Activated naive CD8-positive, alpha-beta T cell (primary cell): ENCODE measurements at regions not wholly inside any gene's neighbourhood (a gene's known extent, or its start where the extent isn't known, plus 50 kb on each side); places are given as distances from the start of the nearest gene placed in this dataset.
"Not testable (repeated sequence)": the region's sequence is repeated elsewhere in the genome, so short reads cannot be mapped to it uniquely, and the experiment has no call there.

Source experiments
- H3K27ac Mint-ChIP-seq: one replicate; pipeline ENCODE4 v1.8.0; 2021; ENCODE audit warnings: mixed read lengths
- H3K27me3 Mint-ChIP-seq: one replicate; pipeline ENCODE4 v1.8.0; 2021; ENCODE audit warnings: mixed read lengths
- H3K36me3 Mint-ChIP-seq: one replicate; pipeline ENCODE4 v1.8.0; 2021; ENCODE audit warnings: mixed read lengths
- H3K4me1 Mint-ChIP-seq: one replicate; pipeline ENCODE4 v1.8.0; 2021; ENCODE audit warnings: low read depth, mixed read lengths
- H3K4me3 Mint-ChIP-seq: one replicate; pipeline ENCODE4 v1.8.0; 2021; ENCODE audit warnings: mild to moderate bottlenecking, mixed read lengths
- H3K9me3 Mint-ChIP-seq: one replicate; pipeline ENCODE4 v1.8.0; 2021; ENCODE audit warnings: low read depth, mixed read lengths

- H3K9me3 Mint-ChIP-seq, result no peaks in the 10 kb centered on the region
- peaks cover 13% of the 10 kb centered on the region for H3K27me3 Mint-ChIP-seq
- H3K4me1 Mint-ChIP-seq, result no peaks in the 10 kb centered on the region
- H3K36me3 Mint-ChIP-seq, result no peaks in the 10 kb centered on the region
- no peak overlapping the region for H3K4me3 Mint-ChIP-seq
- no peak overlapping the region for H3K27ac Mint-ChIP-seq
Observed at GRCh38 chr10:29203432-29203831, 85.4 kb upstream of the LYZL1 start.

DNA sequence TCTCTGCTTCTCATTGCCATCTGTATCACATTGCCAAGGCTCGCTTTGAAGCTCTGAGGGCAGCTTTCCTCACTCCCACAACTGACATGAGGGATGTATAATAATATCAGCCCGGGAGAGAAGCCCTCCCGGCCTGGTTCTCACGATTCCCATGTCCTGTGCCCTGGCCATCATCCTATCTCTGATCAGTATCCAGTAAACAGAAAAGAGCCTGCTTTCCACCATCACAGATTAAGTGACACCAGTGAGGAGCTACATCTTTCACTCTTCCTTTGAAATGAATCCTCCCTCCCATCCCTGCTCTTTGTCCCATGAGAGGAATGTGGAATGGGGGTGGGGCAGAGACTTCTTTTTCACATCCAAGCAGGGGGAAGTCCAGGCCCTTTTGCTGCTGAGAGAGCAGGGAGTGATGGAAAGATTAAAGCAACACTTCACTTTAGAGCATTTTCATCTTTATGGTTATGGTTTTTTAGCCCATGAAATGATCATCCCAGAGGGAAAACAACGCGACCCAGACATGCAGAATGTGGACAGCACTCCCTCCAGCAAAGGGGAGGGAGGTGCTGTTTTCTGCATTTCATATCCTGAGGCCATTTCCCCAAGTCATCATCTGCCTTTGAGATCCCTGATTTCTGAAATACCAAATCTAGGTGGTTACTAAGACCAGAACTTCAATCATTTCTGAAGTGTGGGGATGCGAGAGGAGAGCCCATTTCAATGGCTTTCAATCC is 84.6 kb upstream of the LYZL1 start:
- Mint-ChIP-seq H3K4me3 (no peak overlapping the region), H3K27ac (no peak overlapping the region), H3K36me3 (no peaks in the 10 kb centered on the region), H3K4me1 (no peaks in the 10 kb centered on the region), H3K27me3 (peaks cover 13% of the 10 kb centered on the region), H3K9me3 (no peaks in the 10 kb centered on the region)

GRCh38 chr10:29205787-29206186 is 83.1 kb upstream of the LYZL1 start:
- Mint-ChIP-seq H3K36me3 (no peaks in the 10 kb centered on the region), H3K27ac (no peak overlapping the region), H3K4me1 (no peaks in the 10 kb centered on the region), H3K9me3 (no peaks in the 10 kb centered on the region), H3K4me3 (no peak overlapping the region), H3K27me3 (peaks cover 12% of the 10 kb centered on the region)

- H3K9me3 Mint-ChIP-seq, result no peaks in the 10 kb centered on the region
- H3K27me3 Mint-ChIP-seq, result peaks cover 11% of the 10 kb centered on the region
- H3K4me1 Mint-ChIP-seq, result no peaks in the 10 kb centered on the region
- H3K36me3 Mint-ChIP-seq, result no peaks in the 10 kb centered on the region
- H3K27ac Mint-ChIP-seq, result no peak overlapping the region
- H3K4me3 Mint-ChIP-seq, result no peak overlapping the region
Observed at GRCh38 chr10:29208845-29209244, 80.0 kb upstream of the LYZL1 start.

DNA sequence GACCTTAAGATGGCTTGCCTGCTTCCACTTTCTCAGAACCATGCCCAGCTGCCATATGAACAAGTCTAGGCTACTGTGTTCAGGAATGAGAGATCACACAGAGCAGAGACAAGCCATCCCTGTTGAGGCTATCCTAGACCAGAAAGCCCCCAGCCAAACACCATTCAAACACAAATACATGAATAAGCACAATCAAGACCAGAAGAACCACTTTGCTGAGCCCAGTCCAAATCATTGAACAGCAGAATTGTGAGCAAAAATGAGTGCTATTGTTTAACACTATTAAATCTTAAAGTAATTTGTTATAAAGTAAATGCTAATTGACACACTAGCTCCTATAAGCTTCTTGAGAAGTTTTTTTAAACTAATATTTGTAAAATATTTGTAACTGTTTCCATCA is 79.0 kb upstream of the LYZL1 start:
- Mint-ChIP-seq H3K36me3 (no peaks in the 10 kb centered on the region), H3K27ac (no peak overlapping the region), H3K9me3 (no peaks in the 10 kb centered on the region), H3K4me3 (no peak overlapping the region), H3K4me1 (no peaks in the 10 kb centered on the region), H3K27me3 (peaks cover 7% of the 10 kb centered on the region)

DNA sequence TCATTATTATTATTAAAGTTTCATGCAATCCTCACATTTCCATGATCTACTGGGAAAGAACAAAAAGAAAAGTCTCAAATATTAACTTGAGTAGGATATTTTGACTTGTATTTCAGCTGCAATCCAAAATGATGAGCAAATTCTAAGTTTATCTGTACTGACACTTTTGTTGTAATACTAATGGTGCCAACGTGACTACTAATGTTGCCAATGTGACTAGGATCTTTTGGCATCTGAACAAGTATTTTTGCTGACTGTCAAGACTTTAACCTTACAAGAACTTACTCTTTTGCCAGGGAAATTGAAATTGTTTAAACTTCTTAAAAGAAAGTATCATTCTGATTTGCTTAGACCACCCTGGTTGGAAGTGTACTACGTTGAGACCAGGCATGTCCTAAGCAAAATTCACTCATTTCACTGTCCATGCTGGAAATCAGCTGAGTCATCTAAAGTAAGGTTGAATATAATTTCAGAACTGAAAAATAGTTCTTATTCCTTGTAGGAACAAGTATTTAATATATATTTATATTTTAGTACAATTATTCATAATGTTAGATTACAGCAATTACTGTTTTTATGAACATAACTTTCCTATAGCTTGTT is 78.5 kb upstream of the LYZL1 start:
- no peak overlapping the region for H3K4me3 Mint-ChIP-seq
- no peaks in the 10 kb centered on the region for H3K9me3 Mint-ChIP-seq
- H3K4me1 Mint-ChIP-seq, result no peaks in the 10 kb centered on the region
- H3K36me3 Mint-ChIP-seq, result no peaks in the 10 kb centered on the region
- H3K27ac Mint-ChIP-seq, result no peak overlapping the region
- peaks cover 5% of the 10 kb centered on the region for H3K27me3 Mint-ChIP-seq

DNA sequence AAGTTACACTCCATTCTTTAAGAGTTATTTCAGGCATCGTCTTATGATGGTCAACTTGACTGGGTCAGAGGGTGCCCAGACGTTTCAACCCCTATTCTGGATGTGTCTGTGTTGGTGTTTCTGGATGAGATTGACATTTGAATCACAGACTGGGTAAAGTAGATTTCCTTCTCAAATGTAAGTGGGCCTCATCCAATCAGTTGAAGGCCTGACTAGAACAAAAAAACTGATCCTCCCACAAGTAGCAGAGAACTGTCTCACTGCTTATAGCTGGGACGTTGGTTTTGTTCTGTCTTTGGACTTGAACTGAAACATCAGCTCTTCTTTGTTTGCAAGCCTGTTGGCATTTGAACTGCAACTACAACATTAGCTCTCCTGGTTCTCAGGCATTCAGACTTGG is 76.3 kb upstream of the LYZL1 start:
- H3K27me3 Mint-ChIP-seq, result peaks cover 2% of the 10 kb centered on the region
- no peaks in the 10 kb centered on the region for H3K36me3 Mint-ChIP-seq
- no peak overlapping the region for H3K27ac Mint-ChIP-seq
- no peak overlapping the region for H3K4me3 Mint-ChIP-seq
- no peaks in the 10 kb centered on the region for H3K4me1 Mint-ChIP-seq
- H3K9me3 Mint-ChIP-seq, result no peaks in the 10 kb centered on the region

GRCh38 chr10:29214551-29214950 is 74.3 kb upstream of the LYZL1 start:
- H3K36me3 Mint-ChIP-seq, result no peaks in the 10 kb centered on the region
- no peak overlapping the region for H3K27ac Mint-ChIP-seq
- H3K4me3 Mint-ChIP-seq, result no peak overlapping the region
- H3K27me3 Mint-ChIP-seq, result peaks cover 2% of the 10 kb centered on the region
- no peaks in the 10 kb centered on the region for H3K9me3 Mint-ChIP-seq
- no peaks in the 10 kb centered on the region for H3K4me1 Mint-ChIP-seq

DNA sequence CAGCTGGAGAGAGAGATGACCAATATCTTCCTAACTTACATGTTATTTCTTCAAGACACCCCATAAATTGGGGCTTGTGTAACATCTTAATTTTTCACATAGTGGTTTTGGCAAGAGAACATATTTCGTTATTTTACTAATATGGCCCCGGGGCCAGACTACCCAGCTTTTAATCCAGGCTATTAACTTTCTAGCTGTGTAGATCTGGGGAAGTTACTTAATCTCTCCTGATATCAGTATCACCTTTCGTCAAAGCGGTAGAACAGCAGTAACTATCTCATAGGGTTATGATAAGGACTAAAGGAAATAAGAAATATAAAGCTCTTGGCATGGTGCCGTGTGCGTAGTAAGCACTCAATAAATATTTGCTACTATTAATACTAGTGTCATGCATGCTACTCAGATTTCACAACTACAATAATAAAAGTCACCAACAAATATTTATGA is 71.6 kb upstream of the LYZL1 start:
- Mint-ChIP-seq H3K9me3 (no peaks in the 10 kb centered on the region), H3K27ac (no peak overlapping the region), H3K36me3 (no peaks in the 10 kb centered on the region), H3K4me3 (no peak overlapping the region), H3K27me3 (peaks cover 4% of the 10 kb centered on the region), H3K4me1 (no peaks in the 10 kb centered on the region)

DNA sequence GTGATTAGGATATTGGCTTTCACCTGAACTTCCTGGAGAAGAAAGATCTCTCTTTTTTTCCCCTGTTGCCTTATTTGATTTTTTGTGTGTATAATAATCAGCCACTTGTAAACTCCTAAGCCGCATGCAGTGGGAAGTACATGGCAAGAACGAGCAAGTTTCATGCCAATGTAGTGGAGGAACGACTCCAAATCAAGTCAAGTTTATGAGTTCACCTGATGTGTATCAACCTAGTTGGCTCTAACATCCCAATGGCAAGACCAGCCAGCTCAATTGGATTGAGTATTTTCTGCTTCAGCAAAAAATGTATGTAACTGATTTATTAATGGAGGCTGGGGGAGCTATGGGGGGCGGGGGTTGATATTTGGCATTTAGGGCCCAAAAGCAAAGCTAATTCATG is 65.5 kb upstream of the LYZL1 start:
- Mint-ChIP-seq H3K9me3 (no peaks in the 10 kb centered on the region), H3K27ac (no peak overlapping the region), H3K4me3 (no peak overlapping the region), H3K27me3 (peaks cover 8% of the 10 kb centered on the region), H3K36me3 (no peaks in the 10 kb centered on the region), H3K4me1 (no peaks in the 10 kb centered on the region)

- Mint-ChIP-seq H3K36me3 (no peaks in the 10 kb centered on the region), H3K27ac (no peak overlapping the region), H3K27me3 (peaks cover 8% of the 10 kb centered on the region), H3K9me3 (no peaks in the 10 kb centered on the region), H3K4me3 (no peak overlapping the region), H3K4me1 (no peaks in the 10 kb centered on the region)
Observed at GRCh38 chr10:29224631-29225030, 64.2 kb upstream of the LYZL1 start.

DNA sequence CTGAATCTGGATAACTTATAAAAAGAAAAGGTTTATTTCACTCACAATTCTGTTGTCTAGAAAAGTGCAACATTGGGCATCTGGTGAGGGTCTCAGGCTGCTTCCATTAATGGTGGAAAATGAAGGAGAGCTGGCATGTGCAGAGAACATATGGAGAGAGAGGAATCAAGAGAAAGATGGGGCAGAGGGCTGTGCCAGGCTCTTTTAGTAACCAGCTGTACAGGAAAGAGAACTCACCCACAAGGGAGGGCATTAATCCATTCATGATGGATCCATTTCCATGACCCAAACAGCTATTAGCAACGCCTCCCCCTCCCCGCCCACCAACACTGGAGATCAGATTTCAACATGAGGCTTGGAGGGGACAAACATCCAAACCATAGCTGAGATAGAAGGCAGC is 61.7 kb upstream of the LYZL1 start:
- H3K27ac Mint-ChIP-seq, result no peak overlapping the region
- no peaks in the 10 kb centered on the region for H3K9me3 Mint-ChIP-seq
- peaks cover 15% of the 10 kb centered on the region for H3K27me3 Mint-ChIP-seq
- H3K36me3 Mint-ChIP-seq, result no peaks in the 10 kb centered on the region
- no peaks in the 10 kb centered on the region for H3K4me1 Mint-ChIP-seq
- H3K4me3 Mint-ChIP-seq, result no peak overlapping the region

DNA sequence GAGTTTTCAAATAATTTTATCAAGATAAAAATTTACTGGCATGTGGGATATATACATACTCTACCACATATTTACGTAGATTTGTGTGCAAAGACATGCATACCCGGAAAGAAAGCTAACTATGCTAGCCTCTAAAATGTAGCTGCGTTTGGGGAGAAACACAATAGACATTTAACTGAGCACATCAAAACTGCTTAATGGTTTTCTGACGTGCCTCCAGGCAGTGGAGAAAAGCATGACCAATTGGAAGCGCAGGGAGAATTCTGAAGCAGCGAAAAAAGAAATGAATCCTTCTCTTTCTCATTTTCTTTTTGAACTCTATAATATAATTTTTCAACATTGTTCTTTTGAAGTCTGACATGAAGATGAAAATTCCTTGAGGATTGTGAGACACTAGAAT is 60.3 kb upstream of the LYZL1 start:
- Mint-ChIP-seq H3K27me3 (peaks cover 10% of the 10 kb centered on the region), H3K4me3 (no peak overlapping the region), H3K27ac (no peak overlapping the region), H3K9me3 (no peaks in the 10 kb centered on the region), H3K36me3 (no peaks in the 10 kb centered on the region), H3K4me1 (no peaks in the 10 kb centered on the region)

- no peak overlapping the region for H3K27ac Mint-ChIP-seq
- H3K4me1 Mint-ChIP-seq, result no peaks in the 10 kb centered on the region
- no peak overlapping the region for H3K4me3 Mint-ChIP-seq
- H3K27me3 Mint-ChIP-seq, result peaks cover 8% of the 10 kb centered on the region
- H3K9me3 Mint-ChIP-seq, result no peaks in the 10 kb centered on the region
- no peaks in the 10 kb centered on the region for H3K36me3 Mint-ChIP-seq
Observed at GRCh38 chr10:29229258-29229705, 59.6 kb upstream of the LYZL1 start.

DNA sequence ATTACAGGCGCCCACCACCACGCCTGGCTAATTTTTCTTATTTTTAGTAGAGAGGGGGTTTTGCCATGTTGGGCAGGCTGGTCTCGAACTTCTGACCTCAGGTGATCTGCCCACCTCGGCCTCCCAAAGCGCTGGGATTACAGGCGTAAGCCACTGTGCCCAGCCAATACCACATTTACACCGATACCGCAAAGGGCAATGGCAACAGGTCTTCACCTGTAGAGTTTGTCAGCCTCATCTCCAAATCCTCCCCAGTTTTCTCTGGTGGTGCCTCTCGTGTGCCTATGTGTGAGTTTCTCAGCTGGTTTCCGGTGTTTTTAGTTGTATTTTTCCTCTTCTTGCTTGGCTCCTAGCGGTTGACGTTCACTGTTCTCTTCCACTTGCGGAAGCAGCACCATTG is 52.0 kb upstream of the LYZL1 start:
- H3K36me3 Mint-ChIP-seq, H3K27me3 Mint-ChIP-seq, H3K4me1 Mint-ChIP-seq, H3K27ac Mint-ChIP-seq, H3K4me3 Mint-ChIP-seq, H3K9me3 Mint-ChIP-seq: not testable (repeated sequence)

DNA sequence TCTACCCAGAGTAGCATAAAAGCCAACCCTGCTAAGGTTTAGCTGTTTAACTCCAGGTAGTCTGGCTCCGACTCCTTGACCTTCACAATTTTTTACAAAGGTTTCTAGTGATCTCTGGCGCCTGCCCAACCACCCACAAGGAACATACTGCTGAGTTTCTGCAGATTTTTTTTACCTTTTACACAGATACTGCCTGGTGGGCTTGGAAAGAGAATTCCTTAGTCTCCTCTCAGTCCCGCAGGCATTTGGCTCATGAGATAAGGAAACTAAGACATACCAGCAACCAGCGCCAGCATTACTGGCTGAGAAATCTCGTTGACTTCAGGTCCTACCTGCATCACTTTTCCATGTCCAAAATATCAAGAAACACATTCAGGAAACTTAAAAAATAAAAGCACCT is 51.1 kb upstream of the LYZL1 start:
- Mint-ChIP-seq H3K9me3 (no peaks in the 10 kb centered on the region), H3K27me3 (peaks cover 3% of the 10 kb centered on the region), H3K4me3 (no peak overlapping the region)

More for the DNA sequence above, 51.1 kb upstream of the LYZL1 start:
- H3K27ac Mint-ChIP-seq, result no peak overlapping the region
- H3K36me3 Mint-ChIP-seq, result no peaks in the 10 kb centered on the region
- no peaks in the 10 kb centered on the region for H3K4me1 Mint-ChIP-seq
